ENCODE measurements at regions not wholly inside any gene's neighbourhood (a gene's known extent, or its start where the extent isn't known, plus 50 kb on each side); places are given as distances from the start of the nearest gene placed in this dataset.

- ChIA-PET POLR2A (no interaction called here), CTCF (no interaction called here)
- Histone ChIP-seq H3K9me3 (ENCODE audit: control insufficient read depth, insufficient read depth, low read length) (no peaks in the 10 kb centered on the region), H3K27me3 (ENCODE audit: control insufficient read depth, insufficient read depth, low read length) (no peaks in the 10 kb centered on the region), H3K27ac (ENCODE audit: low read depth, low read length) (no peak overlapping the region), H3K4me3 (ENCODE audit: low read depth, low read length) (no peak overlapping the region)
- no peak for TF ChIP-seq CTCF (IDR thresholded peaks at IDR 0.05; ENCODE audit: low read depth, low read length)
- DNase-seq (ENCODE audit: low read depth, low spot score), result no peak
These were observed 154.1 kb upstream of the ETV3 start for GRCh38 chr1:157292302-157292701.

GRCh38 chr1:157291083-157291482 lies 152.9 kb upstream of the ETV3 start:
- TF ChIP-seq CTCF (IDR thresholded peaks at IDR 0.05; ENCODE audit: low read depth, low read length), result no peak
- DNase-seq (ENCODE audit: low read depth, low spot score), result no peak
- H3K27ac ChIP-seq (ENCODE audit: low read depth, low read length), result no peak overlapping the region
- no peaks in the 10 kb centered on the region for H3K9me3 ChIP-seq (ENCODE audit: control insufficient read depth, insufficient read depth, low read length)
- CTCF ChIA-PET, result no interaction called here
- no peak overlapping the region for H3K4me3 ChIP-seq (ENCODE audit: low read depth, low read length)
- H3K27me3 ChIP-seq (ENCODE audit: control insufficient read depth, insufficient read depth, low read length), result no peaks in the 10 kb centered on the region
- POLR2A ChIA-PET, result no interaction called here

- no peak for TF ChIP-seq CTCF (IDR thresholded peaks at IDR 0.05; ENCODE audit: low read depth, low read length)
- no peak for DNase-seq (ENCODE audit: low read depth, low spot score)
- CTCF ChIA-PET, result no interaction called here
These were observed 151.4 kb upstream of the ETV3 start for GRCh38 chr1:157289424-157290105.

GRCh38 chr1:157288996-157289395 lies 150.8 kb upstream of the ETV3 start:
- CTCF ChIA-PET, result no interaction called here

More at GRCh38 chr1:157289424-157290105, 151.4 kb upstream of the ETV3 start:
- Histone ChIP-seq H3K9me3 (ENCODE audit: control insufficient read depth, insufficient read depth, low read length) (no peaks in the 10 kb centered on the region), H3K27ac (ENCODE audit: low read depth, low read length) (no peak overlapping the region), H3K27me3 (ENCODE audit: control insufficient read depth, insufficient read depth, low read length) (no peaks in the 10 kb centered on the region), H3K4me3 (ENCODE audit: low read depth, low read length) (no peak overlapping the region)
- POLR2A ChIA-PET, result no interaction called here

GRCh38 chr1:157288492-157288891 lies 150.3 kb upstream of the ETV3 start:
- H3K9me3 ChIP-seq (ENCODE audit: control insufficient read depth, insufficient read depth, low read length), result no peaks in the 10 kb centered on the region
- POLR2A ChIA-PET, result no interaction called here
- CTCF ChIA-PET, result no interaction called here
- no peak overlapping the region for H3K4me3 ChIP-seq (ENCODE audit: low read depth, low read length)
- no peaks in the 10 kb centered on the region for H3K27me3 ChIP-seq (ENCODE audit: control insufficient read depth, insufficient read depth, low read length)
- TF ChIP-seq CTCF (IDR thresholded peaks at IDR 0.05; ENCODE audit: low read depth, low read length), result no peak
- no peak for DNase-seq (ENCODE audit: low read depth, low spot score)
- no peak overlapping the region for H3K27ac ChIP-seq (ENCODE audit: low read depth, low read length)

More at GRCh38 chr1:157288996-157289395, 150.8 kb upstream of the ETV3 start:
- Histone ChIP-seq H3K4me3 (ENCODE audit: low read depth, low read length) (no peak overlapping the region), H3K27ac (ENCODE audit: low read depth, low read length) (no peak overlapping the region), H3K9me3 (ENCODE audit: control insufficient read depth, insufficient read depth, low read length) (no peaks in the 10 kb centered on the region), H3K27me3 (ENCODE audit: control insufficient read depth, insufficient read depth, low read length) (no peaks in the 10 kb centered on the region)
- POLR2A ChIA-PET, result no interaction called here
- no peak for DNase-seq (ENCODE audit: low read depth, low spot score)
- TF ChIP-seq CTCF (IDR thresholded peaks at IDR 0.05; ENCODE audit: low read depth, low read length), result no peak
